HG02588 (cell line): ENCODE measurements at regions not wholly inside any gene's neighbourhood (a gene's known extent, or its start where the extent isn't known, plus 50 kb on each side); places are given as distances from the start of the nearest gene placed in this dataset.
"Not testable (repeated sequence)": the region's sequence is repeated elsewhere in the genome, so short reads cannot be mapped to it uniquely, and the experiment has no call there.

Experiments
- ATAC-seq: cut with Tn5 transposase; IDR thresholded peaks from one replicate; pipeline ENCODE4 v1.9.1; 2021; ENCODE audit warnings: mild to moderate bottlenecking, moderate library complexity; ENCODE audit not compliant: unreplicated experiment

- ATAC-seq: no peak
Observed at GRCh38 chr17:12195418-12195817, 174.7 kb downstream of the MAP2K4 start.

GRCh38 chr17:12201294-12201880 lies 180.7 kb downstream of the MAP2K4 start:
- no peak for ATAC-seq

GRCh38 chr17:12209632-12210191 lies 189.0 kb downstream of the MAP2K4 start:
- ATAC-seq: no peak

GRCh38 chr17:12220714-12221439 lies 200.2 kb downstream of the MAP2K4 start:
- not testable (repeated sequence) for ATAC-seq

- ATAC-seq: no peak
Observed at GRCh38 chr17:12222392-12222791, 201.7 kb downstream of the MAP2K4 start.

- no peak for ATAC-seq
Observed at GRCh38 chr17:12227547-12227946, 206.9 kb downstream of the MAP2K4 start.

- no peak for ATAC-seq
Observed at GRCh38 chr17:12229335-12229734, 208.7 kb downstream of the MAP2K4 start.

- no peak for ATAC-seq
Observed at GRCh38 chr17:12230481-12231354, 210.0 kb downstream of the MAP2K4 start.

- ATAC-seq: no peak
Observed at GRCh38 chr17:12231355-12231682, 210.6 kb downstream of the MAP2K4 start.

- not testable (repeated sequence) for ATAC-seq
Observed at GRCh38 chr17:12239021-12239420, 218.3 kb downstream of the MAP2K4 start.

GRCh38 chr17:12242345-12242954 lies 221.8 kb downstream of the MAP2K4 start:
- ATAC-seq: no peak

- ATAC-seq: no peak
Observed at GRCh38 chr17:12247761-12248160, 227.1 kb downstream of the MAP2K4 start.

GRCh38 chr17:12250973-12251372 lies 230.3 kb downstream of the MAP2K4 start:
- ATAC-seq: peak; percentile 74

- ATAC-seq: no peak
Observed at GRCh38 chr17:12252462-12252861, 231.8 kb downstream of the MAP2K4 start.

- no peak for ATAC-seq
Observed at GRCh38 chr17:12254460-12254859, 233.8 kb downstream of the MAP2K4 start.

GRCh38 chr17:12256380-12256995 lies 235.8 kb downstream of the MAP2K4 start:
- ATAC-seq: no peak

- ATAC-seq: no peak
Observed at GRCh38 chr17:12257176-12257575, 236.5 kb downstream of the MAP2K4 start.

GRCh38 chr17:12261354-12261753 lies 240.7 kb downstream of the MAP2K4 start:
- ATAC-seq: no peak

- no peak for ATAC-seq
Observed at GRCh38 chr17:12269751-12270150, 249.1 kb downstream of the MAP2K4 start.

GRCh38 chr17:12277827-12278226 lies 257.1 kb downstream of the MAP2K4 start:
- no peak for ATAC-seq

- no peak for ATAC-seq
Observed at GRCh38 chr17:12282056-12282455, 261.4 kb downstream of the MAP2K4 start.
